ENCODE measurements at regions not wholly inside any gene's neighbourhood (a gene's known extent, or its start where the extent isn't known, plus 50 kb on each side); places are given as distances from the start of the nearest gene placed in this dataset.

GRCh38 chr6:95293257-95293656 is 284.1 kb upstream of the MANEA start (continued):
- no peak for TF ChIP-seq CEBPZ (IDR thresholded peaks at IDR 0.05; ENCODE audit: low read length)
- TF ChIP-seq ZSCAN29 (CRISPR knock-in tag; conservative IDR thresholded peaks at IDR 0.05) = no peak
- TF ChIP-seq ZNF260 (CRISPR knock-in tag; IDR thresholded peaks at IDR 0.05; ENCODE audit: borderline replicate concordance, low read depth) = no peak
- no peak for TF ChIP-seq KAT2B (IDR thresholded peaks at IDR 0.05; ENCODE audit: borderline replicate concordance, low read depth, low read length)
- TF ChIP-seq TIGD3 (CRISPR knock-in tag; IDR thresholded peaks at IDR 0.05; ENCODE audit: borderline replicate concordance) = no peak
- peak; percentile 83; the same call in 1 of the 2 replicates for TF ChIP-seq MLXIP (CRISPR knock-in tag; IDR thresholded peaks at IDR 0.05; ENCODE audit: borderline replicate concordance)
- TF ChIP-seq ZBTB14 (CRISPR knock-in tag; IDR thresholded peaks at IDR 0.05) = no peak
- TF ChIP-seq ZEB1 (IDR thresholded peaks at IDR 0.05; ENCODE audit: insufficient replicate concordance, low read depth) = no peak
- no peak for TF ChIP-seq EZH2 (conservative IDR thresholded peaks at IDR 0.05; ENCODE audit: low read depth, low read length)
- no peak for TF ChIP-seq RAD51 (IDR thresholded peaks at IDR 0.05; ENCODE audit: borderline replicate concordance)
- no peak for TF ChIP-seq ATM (IDR thresholded peaks at IDR 0.05; ENCODE audit: borderline replicate concordance)
- TF ChIP-seq SALL1 (CRISPR knock-in tag; IDR thresholded peaks at IDR 0.05) = peak; percentile 22; the same call in 1 of the 2 replicates
- TF ChIP-seq BHLHE40 (IDR thresholded peaks at IDR 0.05; ENCODE audit: low read length) = peak; percentile 96
- no peak for TF ChIP-seq ZNF44 (CRISPR knock-in tag; IDR thresholded peaks at IDR 0.05)
- TF ChIP-seq RAD21 (CRISPR knock-in tag; IDR thresholded peaks at IDR 0.05) = no peak
- TF ChIP-seq NFE2L1 (CRISPR knock-in tag; IDR thresholded peaks at IDR 0.05; ENCODE audit: borderline replicate concordance) = no peak
